ENCODE measurements at regions not wholly inside any gene's neighbourhood (a gene's known extent, or its start where the extent isn't known, plus 50 kb on each side); places are given as distances from the start of the nearest gene placed in this dataset.

GRCh38 chr14:85438001-85438400 is 91.9 kb upstream of the FLRT2 start:
- no peak for DNase-seq

- DNase-seq, result no peak
Observed at GRCh38 chr14:85438481-85438942, 91.4 kb upstream of the FLRT2 start.

GRCh38 chr14:85439696-85440328 is 90.1 kb upstream of the FLRT2 start:
- no peak for DNase-seq

DNA sequence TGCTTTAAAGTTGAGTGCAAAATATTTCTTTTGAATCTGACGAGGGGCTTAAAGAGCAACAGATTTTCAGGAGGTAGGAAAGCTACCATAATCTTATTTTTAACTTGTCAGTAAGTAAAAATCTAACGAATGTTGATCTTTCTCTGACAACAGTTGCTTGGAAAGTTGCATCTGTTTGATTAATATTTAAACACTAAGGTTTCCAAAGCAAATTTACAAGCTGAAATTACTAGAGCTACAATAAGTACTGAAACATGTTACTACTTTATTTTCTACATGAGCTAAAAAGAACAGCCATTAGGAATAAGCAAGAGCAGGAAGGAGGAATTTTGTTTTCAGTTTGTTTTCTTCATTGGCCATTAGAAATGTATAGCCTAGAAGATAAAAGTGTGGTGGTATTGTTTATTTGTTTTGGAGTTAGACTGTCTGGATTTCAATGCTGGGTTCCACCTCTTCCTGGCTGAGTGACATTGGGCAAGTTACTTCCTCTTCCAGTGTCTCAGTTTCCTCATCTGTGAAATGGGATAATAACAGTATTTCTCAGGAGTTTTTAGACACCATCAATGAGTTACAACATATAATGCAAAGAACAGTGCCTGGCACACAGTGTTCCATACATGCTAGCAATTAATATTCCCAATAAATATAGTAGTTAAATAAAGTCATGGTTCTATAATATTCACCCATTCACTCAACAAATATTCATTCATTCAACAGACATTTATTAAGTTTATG is 87.9 kb upstream of the FLRT2 start:
- no peak for DNase-seq

- peak; percentile 62 to 87 (median 83) for DNase-seq
Observed at GRCh38 chr14:85442996-85443395, 86.9 kb upstream of the FLRT2 start.

DNA sequence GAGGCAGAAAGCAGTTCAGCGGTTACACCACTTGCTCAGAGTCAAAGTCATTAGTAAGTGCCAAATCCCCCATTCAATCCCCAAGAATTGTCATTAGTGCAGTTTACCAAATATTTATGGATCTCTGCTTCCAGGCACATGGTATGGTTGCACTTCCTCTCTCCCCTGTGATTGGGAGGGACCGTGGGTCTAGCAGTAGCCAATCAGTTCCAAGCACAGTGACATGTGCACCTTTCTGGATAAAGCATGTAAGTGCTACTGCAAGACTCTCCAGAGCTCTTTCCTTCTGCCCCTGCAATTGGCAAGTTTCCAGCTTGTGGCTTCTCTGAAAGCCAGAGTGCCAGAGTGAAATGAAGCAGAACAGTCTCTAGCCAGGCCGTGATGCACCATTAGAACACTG is 85.3 kb upstream of the FLRT2 start:
- DNase-seq, result peak; percentile 50 to 75 (median 70)

DNA sequence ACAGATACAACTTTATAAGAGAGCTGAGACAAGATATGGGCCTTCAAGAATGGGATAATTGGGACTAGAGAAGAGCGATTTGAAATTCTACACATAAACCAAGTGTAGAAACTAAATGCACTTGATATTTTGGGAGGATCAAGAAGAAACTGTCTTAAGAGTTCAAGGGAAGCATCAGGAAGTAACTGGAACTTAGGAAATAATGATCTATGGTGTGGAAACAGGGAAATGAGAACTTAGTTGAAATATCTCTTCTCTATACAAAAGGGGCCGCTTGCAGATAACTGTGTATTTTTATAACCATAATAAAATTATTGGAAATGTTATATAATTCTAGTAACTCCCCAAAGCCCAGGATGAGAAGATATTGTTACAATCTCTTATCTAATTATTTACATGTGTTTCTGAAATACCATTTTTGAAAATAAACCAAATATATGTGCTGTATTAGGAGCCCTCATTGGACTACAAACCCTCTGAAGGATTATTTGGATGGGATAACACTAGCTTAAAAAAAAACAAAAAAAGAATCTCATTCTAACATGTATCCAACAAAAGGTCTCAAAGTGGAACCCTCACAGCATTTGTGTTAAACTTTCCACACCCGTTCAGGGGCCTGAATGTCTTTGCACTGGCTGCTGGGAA is 84.7 kb upstream of the FLRT2 start:
- peak in 2 of 3 donors; percentile 44 to 45 for DNase-seq

DNA sequence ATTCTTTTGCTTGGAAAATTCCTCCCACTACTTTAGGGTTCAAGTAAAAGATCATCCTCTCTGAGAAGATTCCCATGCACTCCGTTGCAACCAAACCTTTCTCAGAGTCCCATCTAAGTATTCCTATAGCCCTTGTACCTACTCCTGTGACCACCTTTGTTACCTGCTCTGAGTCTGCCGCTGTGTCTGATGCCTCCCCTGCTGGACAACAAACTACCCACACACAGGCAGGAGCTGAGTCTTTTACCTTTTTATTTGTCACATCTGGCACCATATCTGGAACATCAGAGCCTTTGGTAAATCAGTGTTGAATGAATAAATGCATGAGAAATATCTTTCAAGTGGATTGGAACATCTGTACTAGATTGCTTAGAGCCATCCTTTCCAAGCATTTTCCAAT is 82.1 kb upstream of the FLRT2 start:
- no peak for DNase-seq

DNA sequence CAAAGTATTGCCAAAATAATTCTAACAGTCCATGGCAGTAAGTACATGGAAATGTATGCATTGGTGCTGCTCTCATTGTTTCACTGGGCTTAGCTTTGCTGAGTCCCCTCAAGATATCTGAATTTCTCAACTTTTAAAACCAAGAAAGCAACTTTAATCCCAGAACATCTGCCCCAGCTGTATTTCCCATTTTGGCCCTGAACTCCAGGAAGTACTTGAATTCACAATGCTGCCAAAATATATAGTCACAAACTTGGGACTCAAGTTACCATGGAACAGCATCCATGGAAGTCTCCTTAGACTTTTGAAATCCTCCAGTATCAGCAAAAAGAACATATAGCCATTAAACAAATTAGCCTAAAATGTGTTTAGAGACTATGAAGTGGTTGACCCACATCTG is 78.5 kb upstream of the FLRT2 start:
- DNase-seq, result no peak

GRCh38 chr14:85453401-85454225 is 76.3 kb upstream of the FLRT2 start:
- DNase-seq, result peak; percentile 10 to 57 (median 54)

GRCh38 chr14:85454226-85454813 is 75.6 kb upstream of the FLRT2 start:
- no peak for DNase-seq

DNA sequence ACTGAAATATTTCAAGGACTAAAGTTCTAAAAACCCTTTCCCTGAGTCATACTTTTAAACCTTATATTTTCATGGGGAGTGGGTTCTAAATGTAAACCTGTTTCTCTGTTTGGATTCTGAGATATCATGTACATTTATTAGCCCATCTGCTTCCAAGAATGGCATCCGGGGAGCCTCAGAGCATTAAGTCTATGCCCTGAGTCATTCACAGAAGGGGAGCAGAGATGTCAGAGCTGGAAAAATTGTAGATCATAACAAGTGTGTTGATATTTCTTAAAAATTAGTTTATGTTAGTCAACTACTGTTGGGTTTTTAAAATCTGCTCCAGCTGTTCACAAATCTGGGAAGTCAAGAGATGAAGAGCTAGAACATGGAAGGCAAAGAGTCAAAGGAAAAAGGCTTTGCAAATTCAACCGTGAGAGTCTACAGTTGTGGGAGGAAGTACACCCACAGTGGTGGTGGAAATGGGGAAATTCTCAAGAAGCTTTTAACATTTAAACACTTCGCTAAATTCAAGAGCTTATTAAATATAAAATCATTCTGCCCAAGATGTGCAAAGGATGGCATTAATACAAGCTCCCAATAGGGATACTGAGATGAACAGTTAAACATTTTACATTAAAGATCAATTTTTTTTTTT is 70.5 kb upstream of the FLRT2 start:
- peak; percentile 37 to 65 (median 59) for DNase-seq

- no peak for DNase-seq
Observed at GRCh38 chr14:85461432-85462133, 68.4 kb upstream of the FLRT2 start.

DNA sequence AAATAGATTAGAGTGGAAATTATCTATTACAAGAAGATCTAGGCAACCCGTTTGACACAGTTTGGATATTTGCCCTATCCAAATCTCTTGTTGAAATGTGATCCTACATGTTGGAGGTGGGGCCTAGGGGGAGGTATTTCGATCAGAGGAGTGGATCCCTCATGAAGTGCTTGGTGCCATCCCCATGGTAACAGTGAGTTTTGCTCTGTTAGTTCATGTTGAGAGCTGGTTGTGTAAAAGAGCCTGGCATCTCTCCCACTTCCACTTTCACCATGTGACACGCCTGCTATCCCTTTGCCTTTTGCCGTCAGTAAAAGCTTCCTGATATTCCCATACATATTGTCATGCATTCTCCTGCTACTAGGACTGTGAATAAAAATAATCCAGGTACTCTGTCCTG is 66.4 kb upstream of the FLRT2 start:
- DNase-seq, result peak; percentile 43 to 55 (median 48)

- no peak for DNase-seq
Observed at GRCh38 chr14:85464135-85464895, 65.6 kb upstream of the FLRT2 start.

GRCh38 chr14:85466678-85467077 is 63.3 kb upstream of the FLRT2 start:
- DNase-seq, result no peak

DNA sequence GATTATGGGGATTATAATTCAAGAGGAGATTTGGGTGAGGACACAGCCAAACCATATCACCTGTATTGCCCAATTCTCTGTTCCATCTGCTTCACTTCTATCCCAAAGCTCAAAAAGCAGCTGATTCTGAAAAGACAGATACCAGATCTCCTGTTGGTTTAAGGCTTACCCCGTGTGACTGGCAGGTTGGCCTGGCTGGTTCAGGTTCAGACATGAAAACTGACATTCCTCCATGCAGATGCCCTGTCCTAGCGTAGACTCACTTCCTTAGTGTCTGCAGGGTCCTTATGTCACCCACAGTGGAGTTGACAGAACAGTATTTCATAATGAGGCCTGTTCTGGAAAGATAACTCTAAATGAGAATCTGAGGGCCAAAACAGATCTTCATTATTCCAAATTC is 61.1 kb upstream of the FLRT2 start:
- DNase-seq, result no peak

- peak in 1 of 3 donors; percentile 48 for DNase-seq
Observed at GRCh38 chr14:85471156-85471555, 58.8 kb upstream of the FLRT2 start.

- peak; percentile 71 to 81 (median 79) for DNase-seq
Observed at GRCh38 chr14:85471744-85472143, 58.2 kb upstream of the FLRT2 start.

DNA sequence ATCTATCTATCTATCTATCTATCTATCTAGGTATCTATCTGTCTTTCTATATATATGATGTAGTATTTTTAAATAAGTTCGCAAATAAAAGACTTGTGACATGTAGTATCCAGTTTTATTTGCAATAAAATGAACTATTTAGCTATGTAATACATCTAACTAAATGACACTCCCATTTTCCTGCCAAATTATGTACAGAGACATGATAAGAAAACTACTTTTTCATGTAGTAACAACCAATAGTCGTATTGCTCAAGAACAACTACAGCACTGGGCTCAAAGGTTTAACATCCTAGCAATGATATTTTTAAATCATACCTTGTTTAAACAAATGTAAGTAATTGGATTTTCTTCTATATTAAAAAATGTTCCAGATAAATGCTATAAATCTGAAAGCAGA is 55.5 kb upstream of the FLRT2 start:
- no peak for DNase-seq

- DNase-seq, result no peak
Observed at GRCh38 chr14:85475113-85475512, 54.8 kb upstream of the FLRT2 start.

Measured in suppressor macrophage treated with lipopolysaccharide for 1 hour (primary cell).